ENCODE measurements at regions not wholly inside any gene's neighbourhood (a gene's known extent, or its start where the extent isn't known, plus 50 kb on each side); places are given as distances from the start of the nearest gene placed in this dataset.

DNA sequence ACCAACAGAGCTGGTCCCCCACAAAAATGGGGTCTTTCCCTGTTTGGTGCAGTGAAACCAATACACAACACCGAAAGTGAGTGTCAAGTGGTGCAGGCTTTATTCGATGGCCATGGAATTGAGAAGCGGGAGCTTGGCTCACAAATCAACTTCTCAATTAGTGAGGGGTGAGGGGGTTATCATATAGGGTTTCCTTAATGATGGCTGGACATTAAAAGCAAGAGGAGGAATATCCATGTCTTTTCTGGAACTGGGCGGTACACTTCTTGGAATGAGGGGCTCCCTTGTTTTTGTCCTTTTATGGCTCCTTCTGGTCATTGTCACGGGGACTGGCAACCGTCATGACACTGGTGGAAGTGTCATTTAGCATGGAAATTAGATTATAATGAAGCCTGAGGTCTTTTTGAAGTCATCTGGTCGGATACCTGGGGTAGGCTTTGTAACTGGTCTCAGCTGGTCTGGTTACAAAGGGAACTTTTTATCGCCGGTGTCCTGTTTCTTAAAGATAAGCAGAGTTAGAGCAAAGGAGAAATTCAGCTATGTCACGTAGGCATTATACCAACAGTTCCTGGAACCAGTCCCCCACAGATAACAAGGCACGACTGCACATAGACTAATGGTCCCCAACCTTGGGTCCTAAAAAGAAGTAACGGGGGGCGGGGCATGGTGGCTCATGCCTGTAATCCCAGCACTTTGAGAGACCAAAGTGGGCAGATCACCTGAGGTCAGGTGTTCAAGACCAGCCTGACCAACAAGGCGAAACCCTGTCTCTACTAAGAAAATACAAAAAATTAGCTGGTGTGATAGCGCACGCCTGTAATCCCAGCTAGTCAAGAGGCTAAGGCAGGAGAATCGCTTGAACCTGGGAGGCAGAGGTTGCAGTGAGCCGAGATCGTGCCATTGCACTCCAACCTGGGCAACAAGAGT, 93.5 kb upstream of the NDUFV2 start (continued):
- no peak for TF ChIP-seq ZNF280A (IDR thresholded peaks at IDR 0.05; ENCODE audit: low read depth, partially characterized antibody)
- no peak for TF ChIP-seq SAFB2 (IDR thresholded peaks at IDR 0.05; ENCODE audit: borderline replicate concordance, low read depth, low read length, severe bottlenecking)
- no peak for TF ChIP-seq UBTF (IDR thresholded peaks at IDR 0.05; ENCODE audit: borderline replicate concordance in 1 of 2, low read depth in 2 of 2, low read length in 2 of 2)
- peak; percentile 75 for TF ChIP-seq VEZF1 (CRISPR knock-in tag; IDR thresholded peaks at IDR 0.05)
- TF ChIP-seq ZNF695 (CRISPR knock-in tag; IDR thresholded peaks at IDR 0.05) = no peak
- TF ChIP-seq FOXK2 (conservative IDR thresholded peaks at IDR 0.05 in 1 of 2, IDR thresholded peaks at IDR 0.05 in 1 of 2; ENCODE audit: low read depth in 2 of 2) = peak; percentile 69 to 70; a peak in 3 of 4 replicates
- TF ChIP-seq ZNF143 (CRISPR knock-in tag; IDR thresholded peaks at IDR 0.05) = no peak
- no peak for TF ChIP-seq SAP30 (IDR thresholded peaks at IDR 0.05; ENCODE audit: borderline replicate concordance, insufficient read depth, low read depth, low read length, poor library complexity, severe bottlenecking)
- TF ChIP-seq CBX2 (IDR thresholded peaks at IDR 0.05; ENCODE audit: insufficient read depth, low read length, poor library complexity, severe bottlenecking) = no peak
- TF ChIP-seq, protein P1, sequence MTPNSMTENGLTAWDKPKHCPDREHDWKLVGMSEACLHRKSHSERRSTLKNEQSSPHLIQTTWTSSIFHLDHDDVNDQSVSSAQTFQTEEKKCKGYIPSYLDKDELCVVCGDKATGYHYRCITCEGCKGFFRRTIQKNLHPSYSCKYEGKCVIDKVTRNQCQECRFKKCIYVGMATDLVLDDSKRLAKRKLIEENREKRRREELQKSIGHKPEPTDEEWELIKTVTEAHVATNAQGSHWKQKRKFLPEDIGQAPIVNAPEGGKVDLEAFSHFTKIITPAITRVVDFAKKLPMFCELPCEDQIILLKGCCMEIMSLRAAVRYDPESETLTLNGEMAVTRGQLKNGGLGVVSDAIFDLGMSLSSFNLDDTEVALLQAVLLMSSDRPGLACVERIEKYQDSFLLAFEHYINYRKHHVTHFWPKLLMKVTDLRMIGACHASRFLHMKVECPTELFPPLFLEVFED (CRISPR knock-in tag; conservative IDR thresholded peaks at IDR 0.05) = 0 out of 2 replicates have a peak, but pooled peaks have one; percentile 27
- no peak for TF ChIP-seq NFIC (IDR thresholded peaks at IDR 0.05)
- TF ChIP-seq ZNF347 (CRISPR knock-in tag; IDR thresholded peaks at IDR 0.05; ENCODE audit: low read depth) = no peak
- no peak for TF ChIP-seq NR2C2 (CRISPR knock-in tag; IDR thresholded peaks at IDR 0.05)
- TF ChIP-seq NR2C2 (tag; IDR thresholded peaks at IDR 0.05) = peak; percentile 54
- TF ChIP-seq SRSF7 (optimal IDR thresholded peaks at IDR 0.05; ENCODE audit: low read depth, low read length) = no peak
- TF ChIP-seq MCM2 (IDR thresholded peaks at IDR 0.05; ENCODE audit: low read depth) = no peak
- peak; percentile 89 for TF ChIP-seq ZNF395 (CRISPR knock-in tag; IDR thresholded peaks at IDR 0.05)
- no peak for TF ChIP-seq THRAP3 (IDR thresholded peaks at IDR 0.05; ENCODE audit: borderline replicate concordance)

Measured in K562 (cell line).